ENCODE measurements at regions not wholly inside any gene's neighbourhood (a gene's known extent, or its start where the extent isn't known, plus 50 kb on each side); places are given as distances from the start of the nearest gene placed in this dataset.

DNA sequence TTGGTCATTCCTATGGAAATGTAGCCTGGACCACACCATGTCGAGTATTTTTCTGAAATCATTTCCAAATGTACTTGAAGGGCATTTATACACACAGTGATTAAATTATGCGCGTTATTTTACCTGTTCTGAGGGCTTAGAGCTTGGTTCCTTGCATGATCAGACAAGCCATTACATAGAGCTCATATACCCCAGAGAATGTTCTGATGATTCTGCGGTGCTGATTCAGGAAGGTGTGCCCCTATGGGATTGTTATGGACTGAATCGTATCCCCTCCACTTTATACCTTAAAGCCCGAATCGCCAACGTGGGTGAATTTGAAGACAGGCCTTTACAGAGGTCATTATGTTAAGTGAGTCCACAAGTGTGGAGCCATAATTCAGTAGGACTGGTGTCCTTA is 848.9 kb downstream of the TRIML1 start:
- Histone ChIP-seq H4K20me1 (ENCODE audit: control insufficient read depth, insufficient read depth, low read depth, low read length) (no peaks in the 10 kb centered on the region), H3K4me3 (ENCODE audit: low read length) (no peak overlapping the region), H3K79me2 (ENCODE audit: control insufficient read depth, low read length) (no peaks in the 10 kb centered on the region), H3K36me3 (ENCODE audit: control insufficient read depth, low read length) (no peaks in the 10 kb centered on the region), H3K4me1 (ENCODE audit: control insufficient read depth, low read length) (no peaks in the 10 kb centered on the region), H3K9me3 (ENCODE audit: control insufficient read depth, insufficient read depth, low read length) (peaks cover 3% of the 10 kb centered on the region; the same call in 1 of the 2 replicates), H3K4me2 (ENCODE audit: low read length) (no peak overlapping the region), H3K9me2 (replicated peaks; ENCODE audit: control insufficient read depth, low read length) (no peaks in the 10 kb centered on the region), H3K27me3 (ENCODE audit: control insufficient read depth, low read length) (no peaks in the 10 kb centered on the region), H3K27ac (ENCODE audit: low read depth, low read length) (no peak overlapping the region), H3F3A (ENCODE audit: control insufficient read depth, insufficient read depth) (no peaks in the 10 kb centered on the region)
- TF ChIP-seq, protein P1, sequence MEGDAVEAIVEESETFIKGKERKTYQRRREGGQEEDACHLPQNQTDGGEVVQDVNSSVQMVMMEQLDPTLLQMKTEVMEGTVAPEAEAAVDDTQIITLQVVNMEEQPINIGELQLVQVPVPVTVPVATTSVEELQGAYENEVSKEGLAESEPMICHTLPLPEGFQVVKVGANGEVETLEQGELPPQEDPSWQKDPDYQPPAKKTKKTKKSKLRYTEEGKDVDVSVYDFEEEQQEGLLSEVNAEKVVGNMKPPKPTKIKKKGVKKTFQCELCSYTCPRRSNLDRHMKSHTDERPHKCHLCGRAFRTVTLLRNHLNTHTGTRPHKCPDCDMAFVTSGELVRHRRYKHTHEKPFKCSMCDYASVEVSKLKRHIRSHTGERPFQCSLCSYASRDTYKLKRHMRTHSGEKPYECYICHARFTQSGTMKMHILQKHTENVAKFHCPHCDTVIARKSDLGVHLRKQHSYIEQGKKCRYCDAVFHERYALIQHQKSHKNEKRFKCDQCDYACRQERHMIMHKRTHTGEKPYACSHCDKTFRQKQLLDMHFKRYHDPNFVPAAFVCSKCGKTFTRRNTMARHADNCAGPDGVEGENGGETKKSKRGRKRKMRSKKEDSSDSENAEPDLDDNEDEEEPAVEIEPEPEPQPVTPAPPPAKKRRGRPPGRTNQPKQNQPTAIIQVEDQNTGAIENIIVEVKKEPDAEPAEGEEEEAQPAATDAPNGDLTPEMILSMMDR (IDR thresholded peaks at IDR 0.05; ENCODE audit: low read depth, low read length, poor library complexity, severe bottlenecking), result no peak
- no peak for TF ChIP-seq EZH2phosphoT487 (IDR thresholded peaks at IDR 0.05; ENCODE audit: borderline replicate concordance, low read length)

DNA sequence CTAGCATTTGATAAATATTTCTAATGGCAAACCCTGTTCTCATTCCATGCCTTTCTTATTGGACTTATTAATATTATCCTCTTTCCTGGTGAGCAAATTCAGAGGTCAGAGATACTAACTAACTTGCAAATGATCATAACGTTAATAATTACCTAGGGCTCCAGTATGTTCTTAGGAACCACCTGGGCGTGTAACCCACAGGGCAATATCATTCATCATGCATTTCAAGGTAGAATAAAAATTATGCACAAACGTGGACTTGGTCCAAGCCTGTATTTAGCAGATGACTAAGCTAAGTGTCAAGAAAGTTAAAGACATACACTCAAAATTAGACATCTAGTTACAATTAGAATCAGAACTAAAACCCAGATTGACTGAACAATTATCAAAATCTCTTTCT is 850.1 kb downstream of the TRIML1 start:
- Histone ChIP-seq H3K36me3 (ENCODE audit: control insufficient read depth, low read length) (no peaks in the 10 kb centered on the region), H3K4me1 (ENCODE audit: control insufficient read depth, low read length) (no peaks in the 10 kb centered on the region), H3F3A (ENCODE audit: control insufficient read depth, insufficient read depth) (no peaks in the 10 kb centered on the region), H3K27ac (ENCODE audit: low read depth, low read length) (no peak overlapping the region), H3K4me2 (ENCODE audit: low read length) (no peak overlapping the region), H3K27me3 (ENCODE audit: control insufficient read depth, low read length) (no peaks in the 10 kb centered on the region), H3K79me2 (ENCODE audit: control insufficient read depth, low read length) (no peaks in the 10 kb centered on the region), H3K9me3 (ENCODE audit: control insufficient read depth, insufficient read depth, low read length) (peaks cover 3% of the 10 kb centered on the region; the same call in 1 of the 2 replicates), H3K4me3 (ENCODE audit: low read length) (no peak overlapping the region), H3K9me2 (replicated peaks; ENCODE audit: control insufficient read depth, low read length) (no peaks in the 10 kb centered on the region), H4K20me1 (ENCODE audit: control insufficient read depth, insufficient read depth, low read depth, low read length) (no peaks in the 10 kb centered on the region)
- TF ChIP-seq, protein P1 (IDR thresholded peaks at IDR 0.05; ENCODE audit: low read depth, low read length, poor library complexity, severe bottlenecking), result no peak
- no peak for TF ChIP-seq EZH2phosphoT487 (IDR thresholded peaks at IDR 0.05; ENCODE audit: borderline replicate concordance, low read length)

DNA sequence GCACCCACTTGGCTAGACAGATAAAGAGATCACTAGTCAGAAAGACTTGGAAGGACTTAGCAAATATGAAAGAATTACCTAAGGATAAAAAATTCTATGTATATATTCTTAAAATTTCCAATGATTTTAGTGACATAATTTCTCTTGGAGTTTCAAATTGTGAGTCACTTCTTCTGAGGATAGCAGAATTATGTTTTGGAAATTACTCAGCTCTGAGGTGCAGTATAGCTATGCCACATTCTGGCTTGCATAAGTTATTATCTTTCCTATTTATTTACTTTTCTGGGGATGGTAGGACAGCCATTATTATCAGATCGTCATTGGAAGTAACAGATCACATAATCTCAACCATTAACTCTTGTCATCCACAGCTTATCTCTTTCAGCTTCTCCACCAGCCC is 853.5 kb downstream of the TRIML1 start:
- Histone ChIP-seq H3K4me1 (ENCODE audit: control insufficient read depth, low read length) (no peaks in the 10 kb centered on the region), H3K9me2 (replicated peaks; ENCODE audit: control insufficient read depth, low read length) (no peaks in the 10 kb centered on the region), H3K27ac (ENCODE audit: low read depth, low read length) (no peak overlapping the region), H3K79me2 (ENCODE audit: control insufficient read depth, low read length) (no peaks in the 10 kb centered on the region), H4K20me1 (ENCODE audit: control insufficient read depth, insufficient read depth, low read depth, low read length) (no peaks in the 10 kb centered on the region), H3K9me3 (ENCODE audit: control insufficient read depth, insufficient read depth, low read length) (no peaks in the 10 kb centered on the region; the same call in 1 of the 2 replicates), H3K36me3 (ENCODE audit: control insufficient read depth, low read length) (no peaks in the 10 kb centered on the region), H3K27me3 (ENCODE audit: control insufficient read depth, low read length) (no peaks in the 10 kb centered on the region), H3F3A (ENCODE audit: control insufficient read depth, insufficient read depth) (no peaks in the 10 kb centered on the region), H3K4me3 (ENCODE audit: low read length) (no peak overlapping the region), H3K4me2 (ENCODE audit: low read length) (no peak overlapping the region)
- TF ChIP-seq EZH2phosphoT487 (IDR thresholded peaks at IDR 0.05; ENCODE audit: borderline replicate concordance, low read length), result no peak
- TF ChIP-seq, protein P1 (IDR thresholded peaks at IDR 0.05; ENCODE audit: low read depth, low read length, poor library complexity, severe bottlenecking), result no peak

Data from DOHH2 (cell line).